Neural cell (in vitro differentiated cells): ENCODE measurements at regions not wholly inside any gene's neighbourhood (a gene's known extent, or its start where the extent isn't known, plus 50 kb on each side); places are given as distances from the start of the nearest gene placed in this dataset.
"Not testable (repeated sequence)": the region's sequence is repeated elsewhere in the genome, so short reads cannot be mapped to it uniquely, and the experiment has no call there.

Source experiments
- H2AFZ ChIP-seq: fragments of 200-600, 300-800 bp; sonication (generic), shearing (Covaris generic); 2 replicates; pipeline ENCODE4 v1.6.0; 2014; ENCODE audit warnings: low read depth, mild to moderate bottlenecking, antibody characterized with exemption, low read length, moderate library complexity
- H3F3A ChIP-seq: fragments of 200-600 bp; shearing (Covaris generic); 2 replicates; pipeline ENCODE4 v1.6.1; 2016; ENCODE audit warnings: mild to moderate bottlenecking, moderate library complexity, mixed read lengths, antibody characterized with exemption, low read length; ENCODE audit not compliant: insufficient read depth, poor library complexity, severe bottlenecking
- H3K27ac ChIP-seq: fragments of 200-600, 300-800 bp; sonication (generic), shearing (Covaris generic); 2 replicates; pipeline ENCODE4 v1.5.1; 2014; ENCODE audit warnings: mild to moderate bottlenecking, low read length, moderate library complexity
- H3K27me3 ChIP-seq: fragments of 300-800, 200-600 bp; sonication (generic), shearing (Covaris generic); 2 replicates; pipeline ENCODE4 v1.6.0; 2014; ENCODE audit warnings: mild to moderate bottlenecking, low read depth, low read length, moderate library complexity; ENCODE audit not compliant: insufficient read depth
- H3K36me3 ChIP-seq: fragments of 300-800, 200-600 bp; sonication (generic), shearing (Covaris generic); 2 replicates; pipeline ENCODE4 v1.5.1; 2014; ENCODE audit warnings: mild to moderate bottlenecking, antibody characterized with exemption, low read length, moderate library complexity; ENCODE audit not compliant: insufficient read depth
- H3K4me2 ChIP-seq: fragments of 300-800, 200-600 bp; sonication (generic), shearing (Covaris generic); 2 replicates; pipeline ENCODE4 v1.6.0; 2014; ENCODE audit warnings: mild to moderate bottlenecking, low read length
- H3K4me3 ChIP-seq: fragments of 300-800, 200-600 bp; sonication (generic), shearing (Covaris generic); 2 replicates; pipeline ENCODE4 v1.5.1; 2014; ENCODE audit warnings: mild to moderate bottlenecking, low read length, moderate library complexity
- H3K79me2 ChIP-seq: fragments of 200-600 bp; shearing (Covaris generic); replicated peaks from 2 replicates; pipeline ENCODE4 v1.6.0; 2014; ENCODE audit warnings: mild to moderate bottlenecking, low read length, moderate library complexity; ENCODE audit not compliant: insufficient read depth
- H3K9ac ChIP-seq: fragments of 300-800, 200-600 bp; sonication (generic), shearing (Covaris generic); 2 replicates; pipeline ENCODE4 v1.6.1; 2016; ENCODE audit warnings: mild to moderate bottlenecking, low read length, mixed read lengths
- H3K9me2 ChIP-seq: fragments of 200-600 bp; shearing (Covaris generic); 2 replicates; pipeline ENCODE4 v1.6.1; 2016; ENCODE audit warnings: mild to moderate bottlenecking, low read length, mixed read lengths; ENCODE audit not compliant: insufficient read depth
- H3K9me3 ChIP-seq: fragments of 200-600, 300-800 bp; sonication (generic), shearing (Covaris generic); 2 replicates; pipeline ENCODE4 v1.6.1; 2016; ENCODE audit warnings: mild to moderate bottlenecking, mixed run types, low read length, moderate library complexity, mixed read lengths
- H4K20me1 ChIP-seq: fragments of 200-600 bp; shearing (Covaris generic); 2 replicates; pipeline ENCODE4 v1.6.1; 2016; ENCODE audit warnings: mild to moderate bottlenecking, mixed run types; ENCODE audit not compliant: insufficient read depth
- CTCF ChIP-seq: fragments of 450-650 bp; IDR thresholded peaks from 2 replicates; pipeline ENCODE4 v1.5.1; 2014; ENCODE audit warnings: antibody characterized with exemption, mild to moderate bottlenecking, moderate library complexity; ENCODE audit not compliant: poor library complexity, severe bottlenecking
- EP300 ChIP-seq: fragments of 450-650 bp; conservative IDR thresholded peaks from 2 replicates; pipeline ENCODE4 v1.6.1; 2014; ENCODE audit warnings: antibody characterized with exemption, mild to moderate bottlenecking, moderate library complexity; ENCODE audit not compliant: poor library complexity, severe bottlenecking
- EZH2 ChIP-seq: fragments of 200-600, 300-800 bp; shearing (Covaris generic), sonication (generic); IDR thresholded peaks from 2 replicates; pipeline ENCODE4 v1.6.1; 2014; ENCODE audit warnings: antibody characterized with exemption, low read length, borderline replicate concordance, mild to moderate bottlenecking; ENCODE audit not compliant: insufficient read depth, poor library complexity, severe bottlenecking
- MXI1 ChIP-seq: fragments of 450-650 bp; conservative IDR thresholded peaks from 2 replicates; pipeline ENCODE4 v1.6.1; 2014; ENCODE audit warnings: antibody characterized with exemption, mild to moderate bottlenecking; ENCODE audit not compliant: poor library complexity, severe bottlenecking
- POLR2AphosphoS5 ChIP-seq: IDR thresholded peaks from 2 replicates; pipeline ENCODE4 v1.6.1; 2012
- RAD21 ChIP-seq: fragments of 450-650 bp; conservative IDR thresholded peaks from 2 replicates; pipeline ENCODE4 v1.6.1; 2014; ENCODE audit warnings: antibody characterized with exemption, mild to moderate bottlenecking, moderate library complexity
- REST ChIP-seq: IDR thresholded peaks from 2 replicates; pipeline ENCODE4 v1.6.1; 2012; ENCODE audit warnings: borderline replicate concordance
- SMC3 ChIP-seq: fragments of 450-650 bp; conservative IDR thresholded peaks from 2 replicates; pipeline ENCODE4 v1.6.1; 2014; ENCODE audit warnings: antibody characterized with exemption, mild to moderate bottlenecking, moderate library complexity; ENCODE audit not compliant: poor library complexity
- TAF1 ChIP-seq: IDR thresholded peaks from 2 replicates; pipeline ENCODE4 v1.6.1; 2012; ENCODE audit warnings: low read depth

GRCh38 chrX:538311-538710, 92.3 kb upstream of the SHOX start:
- no peaks in the 10 kb centered on the region for H4K20me1 ChIP-seq
- no peaks in the 10 kb centered on the region for H3F3A ChIP-seq
- H3K9me3 ChIP-seq: no peaks in the 10 kb centered on the region
- H2AFZ ChIP-seq: no peak overlapping the region
- H3K9me2 ChIP-seq: no peaks in the 10 kb centered on the region
- no peak for TF ChIP-seq EP300
- no peak for TF ChIP-seq MXI1
- no peak for TF ChIP-seq CTCF
- TF ChIP-seq EZH2: no peak
- no peak for TF ChIP-seq REST
- no peak for TF ChIP-seq POLR2AphosphoS5
- TF ChIP-seq RAD21: no peak
- no peak for TF ChIP-seq SMC3
- TF ChIP-seq TAF1: no peak
- H3K27me3 ChIP-seq: no peaks in the 10 kb centered on the region
- H3K4me3 ChIP-seq: no peak overlapping the region
- H3K4me2 ChIP-seq: no peak overlapping the region
- no peaks in the 10 kb centered on the region for H3K79me2 ChIP-seq
- no peaks in the 10 kb centered on the region for H3K36me3 ChIP-seq
- no peak overlapping the region for H3K9ac ChIP-seq
- no peak overlapping the region for H3K27ac ChIP-seq

- H3K36me3 ChIP-seq, H3K9me2 ChIP-seq, H4K20me1 ChIP-seq, H3F3A ChIP-seq, H3K9me3 ChIP-seq, H3K9ac ChIP-seq, H3K4me2 ChIP-seq, H2AFZ ChIP-seq, H3K27me3 ChIP-seq, H3K79me2 ChIP-seq, H3K27ac ChIP-seq, H3K4me3 ChIP-seq: not testable (repeated sequence)
Observed at GRCh38 chrX:541006-541405, 89.6 kb upstream of the SHOX start.

GRCh38 chrX:542179-542578, 88.4 kb upstream of the SHOX start:
- Histone ChIP-seq H3K36me3 (no peaks in the 10 kb centered on the region), H3K9ac (no peak overlapping the region), H3K79me2 (no peaks in the 10 kb centered on the region), H3K27ac (no peak overlapping the region), H3K9me2 (no peaks in the 10 kb centered on the region), H3K27me3 (no peaks in the 10 kb centered on the region), H3K4me3 (no peak overlapping the region), H3K9me3 (no peaks in the 10 kb centered on the region), H4K20me1 (no peaks in the 10 kb centered on the region), H2AFZ (no peak overlapping the region), H3F3A (no peaks in the 10 kb centered on the region), H3K4me2 (no peak overlapping the region)
- TF ChIP-seq SMC3 (no peak), EZH2 (no peak), MXI1 (no peak), TAF1 (no peak), CTCF (no peak), RAD21 (no peak), REST (no peak), EP300 (no peak), POLR2AphosphoS5 (no peak)
